HEK293T (cell line): ENCODE measurements at regions not wholly inside any gene's neighbourhood (a gene's known extent, or its start where the extent isn't known, plus 50 kb on each side); places are given as distances from the start of the nearest gene placed in this dataset.

ENCODE experiments used
- CTCF ChIA-PET: fragments of 350-600 bp; formaldehyde crosslinking; extraction: SDS; loops from one replicate; lab custom pipeline; 2021; ENCODE audit warnings: antibody characterized with exemption, inconsistent platforms; lab: Yijun Ruan, JAX
- POLR2A ChIA-PET: fragments of 350-600 bp; formaldehyde crosslinking; extraction: SDS; loops from one replicate; lab custom pipeline; 2020; ENCODE audit warnings: antibody characterized with exemption, inconsistent platforms; lab: Yijun Ruan, JAX
- DNase-seq: peaks from one replicate; pipeline ENCODE4 v3.0.0; 2012; ENCODE audit warnings: mixed read lengths; ENCODE audit errors: extremely low spot score
- ARNT ChIP-seq: fragments of 450-650 bp; IDR thresholded peaks from 2 replicates; pipeline ENCODE4 v1.6.1; 2017; ENCODE audit warnings: mild to moderate bottlenecking
- BHLHE40 ChIP-seq: fragments of 450-650 bp; IDR thresholded peaks from 2 replicates; pipeline ENCODE4 v1.6.1; 2016; ENCODE audit warnings: mild to moderate bottlenecking, moderate library complexity, borderline replicate concordance
- CTBP1 ChIP-seq: fragments of 450-650 bp; IDR thresholded peaks from 2 replicates; pipeline ENCODE4 v1.6.1; 2016; ENCODE audit warnings: borderline replicate concordance
- ELF4 ChIP-seq: fragments of 450-650 bp; IDR thresholded peaks from 2 replicates; pipeline ENCODE4 v1.6.1; 2017; ENCODE audit warnings: antibody characterized with exemption
- FOXA1 ChIP-seq: fragments of 450-650 bp; IDR thresholded peaks from 2 replicates; pipeline ENCODE4 v1.6.1; 2016; ENCODE audit warnings: mild to moderate bottlenecking
- FOXK2 ChIP-seq: fragments of 450-650 bp; IDR thresholded peaks from 2 replicates; pipeline ENCODE4 v1.6.1; 2016; ENCODE audit warnings: mild to moderate bottlenecking
- FOXM1 ChIP-seq: fragments of 450-650 bp; IDR thresholded peaks from 2 replicates; pipeline ENCODE4 v1.6.1; 2017; ENCODE audit warnings: mild to moderate bottlenecking, borderline replicate concordance
- HDGF ChIP-seq: fragments of 450-650 bp; IDR thresholded peaks from 2 replicates; pipeline ENCODE4 v1.6.1; 2017; ENCODE audit warnings: antibody characterized with exemption, borderline replicate concordance
- L3MBTL2 ChIP-seq: fragments of 450-650 bp; conservative IDR thresholded peaks from 2 replicates; pipeline ENCODE4 v1.6.1; 2016; ENCODE audit warnings: mild to moderate bottlenecking
- LEF1 ChIP-seq: fragments of 450-650 bp; IDR thresholded peaks from 2 replicates; pipeline ENCODE4 v1.6.1; 2017; ENCODE audit warnings: mild to moderate bottlenecking, borderline replicate concordance
- NFRKB ChIP-seq: fragments of 450-650 bp; IDR thresholded peaks from 2 replicates; pipeline ENCODE4 v1.6.1; 2016; ENCODE audit warnings: mild to moderate bottlenecking, moderate library complexity
- PKNOX1 ChIP-seq: fragments of 450-650 bp; IDR thresholded peaks from 2 replicates; pipeline ENCODE4 v1.6.1; 2016
- SP1 ChIP-seq: fragments of 450-650 bp; IDR thresholded peaks from 2 replicates; pipeline ENCODE4 v1.6.1; 2017
- SUZ12 ChIP-seq: fragments of 450-650 bp; IDR thresholded peaks from 2 replicates; pipeline ENCODE4 v1.6.1; 2016; ENCODE audit warnings: mild to moderate bottlenecking
- TARDBP ChIP-seq: fragments of 450-650 bp; IDR thresholded peaks from 2 replicates; pipeline ENCODE4 v1.6.1; 2016
- ZNF384 ChIP-seq: fragments of 450-650 bp; IDR thresholded peaks from 2 replicates; pipeline ENCODE4 v1.6.1; 2016

DNA sequence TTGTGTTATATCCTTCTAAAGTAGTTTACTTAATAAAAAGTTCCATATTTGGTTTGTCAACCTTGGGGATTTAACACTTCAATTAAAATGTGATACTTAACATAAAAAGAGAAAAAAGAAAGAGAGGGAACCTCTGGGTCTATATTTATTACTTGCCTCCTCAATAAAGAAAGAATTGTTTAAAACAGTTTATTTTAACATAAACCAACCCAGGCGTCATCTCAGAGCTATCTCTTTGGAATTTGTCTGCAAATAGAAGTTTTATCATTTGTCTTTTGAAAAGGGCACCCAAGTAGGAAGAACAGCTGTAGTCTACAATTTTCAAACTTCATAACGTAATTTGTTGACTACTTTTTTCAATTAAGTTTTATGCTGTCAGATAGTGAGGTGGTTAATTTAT, 364.1 kb downstream of the KCNJ2 start:
- POLR2A ChIA-PET: no interaction called here

DNA sequence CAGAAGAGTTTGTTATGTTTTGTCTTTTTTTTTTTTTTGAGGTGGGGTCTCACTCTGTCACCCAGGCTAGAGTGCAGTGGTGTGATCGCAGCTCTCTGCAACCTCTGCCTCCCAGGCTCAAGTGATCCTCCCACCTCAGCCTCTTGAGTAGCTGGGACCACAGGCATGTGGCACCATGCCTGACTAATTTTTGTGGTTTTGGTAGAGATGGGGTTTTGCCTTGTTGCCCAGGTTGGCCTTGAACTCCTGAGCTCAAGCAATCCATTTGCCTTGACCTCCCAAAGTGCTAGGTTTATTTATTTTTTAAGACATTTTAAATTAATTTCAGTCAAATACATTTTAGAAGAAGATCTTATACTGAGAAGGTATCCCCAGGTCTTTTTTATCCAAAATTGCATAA, 366.7 kb downstream of the KCNJ2 start:
- CTCF ChIA-PET: no interaction called here
- DNase-seq: no peak
- POLR2A ChIA-PET: no interaction called here
- no peak for TF ChIP-seq NFRKB
- no peak for TF ChIP-seq FOXK2
- TF ChIP-seq SP1: no peak
- no peak for TF ChIP-seq L3MBTL2

More for the DNA sequence above, 364.1 kb downstream of the KCNJ2 start:
- CTCF ChIA-PET: no interaction called here
- TF ChIP-seq PKNOX1: no peak
- no peak for TF ChIP-seq CTBP1
- TF ChIP-seq ELF4: no peak
- no peak for TF ChIP-seq SUZ12
- TF ChIP-seq FOXA1: no peak
- no peak for TF ChIP-seq BHLHE40
- TF ChIP-seq NFRKB: no peak
- no peak for TF ChIP-seq SP1
- no peak for TF ChIP-seq L3MBTL2
- no peak for TF ChIP-seq LEF1
- no peak for TF ChIP-seq HDGF
- no peak for TF ChIP-seq ARNT
- no peak for TF ChIP-seq FOXM1
- TF ChIP-seq ZNF384: no peak
- no peak for TF ChIP-seq FOXK2
- no peak for TF ChIP-seq TARDBP
- DNase-seq: no peak

GRCh38 chr17:70539132-70539924, 370.0 kb downstream of the KCNJ2 start:
- TF ChIP-seq ZNF384 (no peak), BHLHE40 (no peak), SP1 (no peak), SUZ12 (no peak), TARDBP (no peak), L3MBTL2 (no peak), CTBP1 (no peak), NFRKB (no peak), PKNOX1 (no peak), ELF4 (no peak), ARNT (no peak), FOXM1 (no peak)
- POLR2A ChIA-PET: no interaction called here
- CTCF ChIA-PET: no interaction called here
- no peak for DNase-seq

GRCh38 chr17:70542876-70543275, 373.5 kb downstream of the KCNJ2 start:
- ChIA-PET POLR2A (no interaction called here), CTCF (no interaction called here)
- TF ChIP-seq ELF4: no peak
- no peak for TF ChIP-seq SP1
- no peak for TF ChIP-seq CTBP1
- no peak for TF ChIP-seq L3MBTL2
- TF ChIP-seq NFRKB: no peak
- TF ChIP-seq PKNOX1: no peak
- no peak for TF ChIP-seq SUZ12
- TF ChIP-seq HDGF: no peak
- no peak for TF ChIP-seq LEF1
- no peak for TF ChIP-seq ARNT
- no peak for TF ChIP-seq BHLHE40
- no peak for TF ChIP-seq TARDBP
- no peak for TF ChIP-seq FOXM1
- TF ChIP-seq FOXA1: no peak
- TF ChIP-seq FOXK2: no peak
- no peak for TF ChIP-seq ZNF384
- DNase-seq: no peak

DNA sequence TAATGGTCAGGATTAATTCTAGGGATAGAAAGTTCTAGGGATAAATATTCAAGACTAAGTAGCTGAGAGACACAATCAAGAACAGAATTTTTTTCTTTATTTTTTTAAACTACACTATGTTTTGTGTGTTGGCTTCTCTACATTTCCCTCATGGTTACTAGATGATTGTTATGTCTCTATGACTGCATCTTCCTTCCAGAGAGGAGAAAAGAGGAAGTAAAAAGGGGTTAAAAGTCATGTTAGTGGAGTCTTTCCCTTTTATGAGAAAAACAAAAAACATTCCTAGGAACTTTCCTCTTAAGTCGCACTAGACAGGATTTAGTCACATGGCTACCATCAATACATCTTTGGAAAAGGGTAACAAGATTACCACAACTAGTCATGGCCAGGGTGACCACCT, 375.0 kb downstream of the KCNJ2 start:
- no peak for DNase-seq
- ChIA-PET POLR2A (no interaction called here), CTCF (interaction anchor here (0.6 kb wide), 1 partner anchor 8 kb away, joined by 9 read pairs; no protein-coding TSS in a partner anchor)
- TF ChIP-seq LEF1 (no peak), BHLHE40 (no peak), TARDBP (no peak), SUZ12 (no peak), SP1 (no peak)

DNA sequence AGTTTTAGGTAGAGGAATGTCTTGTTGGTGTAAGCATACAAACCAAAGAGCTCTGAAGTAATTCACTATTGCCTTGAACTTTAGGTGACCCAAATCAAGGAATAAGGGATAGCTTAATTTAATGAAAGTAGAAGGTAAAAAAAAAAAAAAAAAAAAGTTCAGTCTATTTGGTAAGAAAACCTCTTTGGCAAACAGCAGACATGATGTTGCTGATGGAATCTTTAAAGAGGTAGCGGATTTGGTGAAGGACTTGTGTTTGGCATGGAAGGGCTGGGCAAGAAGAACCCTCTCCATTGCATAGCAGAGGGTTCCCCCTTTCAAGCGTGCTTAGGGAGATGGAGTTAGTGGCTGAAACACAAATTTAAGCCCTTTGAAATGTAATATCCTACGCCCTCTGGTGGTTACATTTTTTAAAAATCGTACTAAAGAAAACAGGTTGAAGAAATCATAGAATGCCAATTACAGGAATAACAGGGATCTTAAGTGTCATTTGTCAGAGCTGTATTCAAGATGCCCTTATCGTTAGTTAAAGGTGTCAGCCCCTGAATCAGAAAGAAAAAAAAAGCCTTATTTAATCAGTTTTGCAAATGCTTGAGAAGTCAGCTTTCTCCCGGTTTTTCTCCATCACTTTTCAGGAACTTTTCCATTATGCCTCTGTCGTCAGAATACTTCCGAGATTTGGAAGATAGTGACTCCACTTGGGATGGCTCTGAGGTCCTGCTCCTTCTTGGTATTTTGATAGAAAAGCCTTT, 383.1 kb downstream of the KCNJ2 start:
- peak; percentile 40 for DNase-seq
- TF ChIP-seq NFRKB: no peak
- TF ChIP-seq ZNF384: peak; percentile 53; the same call in 1 of the 2 replicates
- TF ChIP-seq L3MBTL2: no peak
- ChIA-PET POLR2A (no interaction called here), CTCF (interaction anchor here (0.5 to 2.2 kb wide), 8 partner anchors 8 to 984 kb away, joined by 3 to 9 read pairs (median 3); no protein-coding TSS in a partner anchor)
